BLaER1 (cell line): ENCODE measurements at regions not wholly inside any gene's neighbourhood (a gene's known extent, or its start where the extent isn't known, plus 50 kb on each side); places are given as distances from the start of the nearest gene placed in this dataset.

Experiments
- H3K27ac ChIP-seq: shearing (Covaris generic); formaldehyde crosslinking; 2 replicates; pipeline ENCODE4 v1.8.1; 2022
- H3K27me3 ChIP-seq: shearing (Covaris generic); formaldehyde crosslinking; 2 replicates; pipeline ENCODE4 v1.8.1; 2022
- H3K36me3 ChIP-seq: shearing (Covaris generic); formaldehyde crosslinking; 2 replicates; pipeline ENCODE4 v1.8.1; 2022
- H3K4me1 ChIP-seq: shearing (Covaris generic); formaldehyde crosslinking; 2 replicates; pipeline ENCODE4 v1.8.1; 2022
- H3K4me2 ChIP-seq: shearing (Covaris generic); formaldehyde crosslinking; 2 replicates; pipeline ENCODE4 v1.8.1; 2022
- H3K4me3 ChIP-seq: shearing (Covaris generic); formaldehyde crosslinking; 2 replicates; pipeline ENCODE4 v1.8.1; 2022
- H3K9ac ChIP-seq: shearing (Covaris generic); formaldehyde crosslinking; 2 replicates; pipeline ENCODE4 v1.8.1; 2022
- H3K9me3 ChIP-seq: shearing (Covaris generic); formaldehyde crosslinking; 2 replicates; pipeline ENCODE4 v1.8.1; 2022
- H4K20me1 ChIP-seq: shearing (Covaris generic); formaldehyde crosslinking; 2 replicates; pipeline ENCODE4 v1.8.1; 2022
- Cebpa-rat ChIP-seq: shearing (Covaris generic); IDR thresholded peaks from 2 replicates; pipeline ENCODE4 v1.8.1; 2022

- H3K9ac ChIP-seq, result no peak overlapping the region
- no peak overlapping the region for H3K27ac ChIP-seq
- no peak for TF ChIP-seq Cebpa-rat
- no peaks in the 10 kb centered on the region for H4K20me1 ChIP-seq
- H3K36me3 ChIP-seq, result no peaks in the 10 kb centered on the region
- peaks cover 13% of the 10 kb centered on the region for H3K9me3 ChIP-seq
- H3K4me2 ChIP-seq, result peak overlapping the region; percentile 55
- H3K4me3 ChIP-seq, result no peak overlapping the region
- H3K27me3 ChIP-seq, result no peaks in the 10 kb centered on the region
- H3K4me1 ChIP-seq, result peaks cover 27% of the 10 kb centered on the region
These were observed 1724.5 kb downstream of the C4orf33 start for GRCh38 chr4:130820448-130820847.

GRCh38 chr4:130825284-130825683 lies 1729.3 kb downstream of the C4orf33 start:
- Histone ChIP-seq H4K20me1 (no peaks in the 10 kb centered on the region), H3K4me3 (no peak overlapping the region), H3K27me3 (no peaks in the 10 kb centered on the region), H3K4me1 (peaks cover 13% of the 10 kb centered on the region), H3K36me3 (no peaks in the 10 kb centered on the region), H3K4me2 (no peak overlapping the region), H3K27ac (no peak overlapping the region), H3K9ac (no peak overlapping the region), H3K9me3 (no peaks in the 10 kb centered on the region)
- no peak for TF ChIP-seq Cebpa-rat

- Histone ChIP-seq H3K36me3 (no peaks in the 10 kb centered on the region), H3K27ac (no peak overlapping the region), H3K4me3 (no peak overlapping the region), H3K4me2 (no peak overlapping the region), H3K27me3 (no peaks in the 10 kb centered on the region), H4K20me1 (no peaks in the 10 kb centered on the region), H3K9ac (no peak overlapping the region), H3K9me3 (peaks cover 9% of the 10 kb centered on the region; the same call in 1 of the 2 replicates), H3K4me1 (no peaks in the 10 kb centered on the region)
- TF ChIP-seq Cebpa-rat, result no peak
These were observed 1754.1 kb downstream of the C4orf33 start for GRCh38 chr4:130850019-130850524.

GRCh38 chr4:130851107-130851506 lies 1755.2 kb downstream of the C4orf33 start:
- H3K4me3 ChIP-seq, result no peak overlapping the region

GRCh38 chr4:130851932-130852331 lies 1756.0 kb downstream of the C4orf33 start:
- Histone ChIP-seq H4K20me1 (no peaks in the 10 kb centered on the region), H3K27me3 (no peaks in the 10 kb centered on the region), H3K4me3 (no peak overlapping the region), H3K9me3 (peaks cover 9% of the 10 kb centered on the region; the same call in 1 of the 2 replicates), H3K4me1 (no peaks in the 10 kb centered on the region), H3K27ac (no peak overlapping the region), H3K36me3 (no peaks in the 10 kb centered on the region), H3K4me2 (no peak overlapping the region), H3K9ac (no peak overlapping the region)
- TF ChIP-seq Cebpa-rat, result no peak

More at GRCh38 chr4:130851107-130851506, 1755.2 kb downstream of the C4orf33 start:
- no peaks in the 10 kb centered on the region for H3K27me3 ChIP-seq
- no peak overlapping the region for H3K4me2 ChIP-seq
- no peaks in the 10 kb centered on the region for H4K20me1 ChIP-seq
- H3K9ac ChIP-seq, result no peak overlapping the region
- H3K36me3 ChIP-seq, result no peaks in the 10 kb centered on the region
- no peak overlapping the region for H3K27ac ChIP-seq
- H3K4me1 ChIP-seq, result no peaks in the 10 kb centered on the region
- TF ChIP-seq Cebpa-rat, result no peak
- peaks cover 9% of the 10 kb centered on the region; the same call in 1 of the 2 replicates for H3K9me3 ChIP-seq

GRCh38 chr4:130855533-130855932 lies 1759.6 kb downstream of the C4orf33 start:
- H3K4me2 ChIP-seq, result no peak overlapping the region

GRCh38 chr4:130859991-130860390 lies 1764.0 kb downstream of the C4orf33 start:
- no peak for TF ChIP-seq Cebpa-rat
- H4K20me1 ChIP-seq, result no peaks in the 10 kb centered on the region

More at GRCh38 chr4:130855533-130855932, 1759.6 kb downstream of the C4orf33 start:
- no peak overlapping the region for H3K4me3 ChIP-seq
- no peak overlapping the region for H3K27ac ChIP-seq
- no peaks in the 10 kb centered on the region for H3K36me3 ChIP-seq
- H3K4me1 ChIP-seq, result no peaks in the 10 kb centered on the region
- H4K20me1 ChIP-seq, result no peaks in the 10 kb centered on the region
- H3K9me3 ChIP-seq, result no peaks in the 10 kb centered on the region
- no peak for TF ChIP-seq Cebpa-rat
- H3K9ac ChIP-seq, result no peak overlapping the region
- no peaks in the 10 kb centered on the region for H3K27me3 ChIP-seq

GRCh38 chr4:130896920-130897319 lies 1801.0 kb downstream of the C4orf33 start:
- H3K9me3 ChIP-seq, result no peaks in the 10 kb centered on the region
- no peak overlapping the region for H3K4me3 ChIP-seq
- no peaks in the 10 kb centered on the region for H3K27me3 ChIP-seq
- H4K20me1 ChIP-seq, result no peaks in the 10 kb centered on the region
- no peak overlapping the region for H3K9ac ChIP-seq
- TF ChIP-seq Cebpa-rat, result no peak
- no peaks in the 10 kb centered on the region for H3K36me3 ChIP-seq
- H3K4me1 ChIP-seq, result peaks cover 8% of the 10 kb centered on the region
- no peak overlapping the region for H3K4me2 ChIP-seq
- no peak overlapping the region for H3K27ac ChIP-seq

More at GRCh38 chr4:130859991-130860390, 1764.0 kb downstream of the C4orf33 start:
- Histone ChIP-seq H3K9ac (no peak overlapping the region), H3K4me2 (no peak overlapping the region), H3K27ac (no peak overlapping the region), H3K36me3 (no peaks in the 10 kb centered on the region), H3K27me3 (no peaks in the 10 kb centered on the region), H3K4me3 (no peak overlapping the region), H3K9me3 (no peaks in the 10 kb centered on the region), H3K4me1 (no peaks in the 10 kb centered on the region)

- no peak overlapping the region for H3K4me3 ChIP-seq
- no peaks in the 10 kb centered on the region for H3K36me3 ChIP-seq
- H3K9me3 ChIP-seq, result no peaks in the 10 kb centered on the region
- H3K4me2 ChIP-seq, result peak overlapping the region; percentile 45
- no peak for TF ChIP-seq Cebpa-rat
- H3K4me1 ChIP-seq, result peaks cover 8% of the 10 kb centered on the region
- no peaks in the 10 kb centered on the region for H3K27me3 ChIP-seq
- H3K9ac ChIP-seq, result no peak overlapping the region
- H3K27ac ChIP-seq, result no peak overlapping the region
- H4K20me1 ChIP-seq, result no peaks in the 10 kb centered on the region
These were observed 1805.4 kb downstream of the C4orf33 start for GRCh38 chr4:130901321-130901720.

- Histone ChIP-seq H3K9me3 (peaks cover 12% of the 10 kb centered on the region), H3K36me3 (no peaks in the 10 kb centered on the region), H3K4me2 (no peak overlapping the region), H3K4me1 (no peaks in the 10 kb centered on the region), H3K27me3 (no peaks in the 10 kb centered on the region), H4K20me1 (no peaks in the 10 kb centered on the region), H3K27ac (no peak overlapping the region), H3K4me3 (no peak overlapping the region), H3K9ac (no peak overlapping the region)
- no peak for TF ChIP-seq Cebpa-rat
These were observed 1827.0 kb downstream of the C4orf33 start for GRCh38 chr4:130922955-130923354.

- Histone ChIP-seq H3K36me3 (no peaks in the 10 kb centered on the region), H3K9me3 (no peaks in the 10 kb centered on the region), H3K4me3 (no peak overlapping the region), H4K20me1 (no peaks in the 10 kb centered on the region), H3K27me3 (no peaks in the 10 kb centered on the region), H3K9ac (no peak overlapping the region), H3K4me1 (no peaks in the 10 kb centered on the region), H3K27ac (no peak overlapping the region), H3K4me2 (no peak overlapping the region)
- no peak for TF ChIP-seq Cebpa-rat
These were observed 1859.6 kb downstream of the C4orf33 start for GRCh38 chr4:130955520-130955919.
